HG03175 (cell line): ENCODE measurements at regions not wholly inside any gene's neighbourhood (a gene's known extent, or its start where the extent isn't known, plus 50 kb on each side); places are given as distances from the start of the nearest gene placed in this dataset.

Experiments used
- ATAC-seq: cut with Tn5 transposase; IDR thresholded peaks from one replicate; pipeline ENCODE4 v1.9.1; 2021; ENCODE audit warnings: mild to moderate bottlenecking, moderate library complexity; ENCODE audit not compliant: unreplicated experiment

DNA sequence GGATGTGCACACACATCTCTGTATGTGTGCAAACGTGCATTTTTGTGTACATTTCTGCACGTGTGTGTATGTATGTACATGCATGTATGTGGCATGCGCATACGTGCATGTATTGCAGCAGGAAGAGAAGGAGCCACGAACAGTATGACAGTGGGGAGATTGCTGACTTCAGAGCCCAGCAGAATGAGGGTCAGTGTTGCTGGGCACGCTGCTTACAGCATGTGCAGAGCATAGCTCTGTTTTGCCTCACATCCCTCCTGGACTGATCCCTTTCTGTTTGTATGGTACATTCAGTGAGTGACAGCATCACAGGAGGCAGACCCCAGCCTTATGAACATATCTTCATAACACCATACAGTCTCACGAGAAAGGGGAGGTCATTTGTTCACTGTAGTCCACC is 934.0 kb upstream of the EEF2KMT start:
- no peak for ATAC-seq

DNA sequence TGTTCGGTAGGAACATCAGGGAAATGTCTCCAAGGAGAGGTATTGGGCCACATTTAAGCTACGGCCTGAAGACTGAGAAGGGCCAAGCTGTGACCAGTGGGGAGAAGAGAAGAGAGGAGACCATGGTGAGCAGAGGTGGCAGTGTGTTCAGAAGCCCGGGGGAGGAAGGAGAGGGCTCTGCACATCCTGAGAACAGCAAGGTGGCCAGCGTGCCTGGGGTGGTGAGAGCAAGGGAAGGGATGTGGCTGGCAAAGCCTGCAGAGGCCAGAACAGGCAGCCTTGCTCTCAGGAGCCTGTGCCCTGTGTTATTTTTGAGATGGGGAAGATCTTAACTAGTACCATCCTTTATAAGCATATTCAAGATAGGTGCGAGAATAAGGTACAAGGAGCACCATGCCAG is 933.5 kb upstream of the EEF2KMT start:
- ATAC-seq: no peak

GRCh38 chr16:6027733-6028132 is 930.1 kb upstream of the EEF2KMT start:
- ATAC-seq: no peak

DNA sequence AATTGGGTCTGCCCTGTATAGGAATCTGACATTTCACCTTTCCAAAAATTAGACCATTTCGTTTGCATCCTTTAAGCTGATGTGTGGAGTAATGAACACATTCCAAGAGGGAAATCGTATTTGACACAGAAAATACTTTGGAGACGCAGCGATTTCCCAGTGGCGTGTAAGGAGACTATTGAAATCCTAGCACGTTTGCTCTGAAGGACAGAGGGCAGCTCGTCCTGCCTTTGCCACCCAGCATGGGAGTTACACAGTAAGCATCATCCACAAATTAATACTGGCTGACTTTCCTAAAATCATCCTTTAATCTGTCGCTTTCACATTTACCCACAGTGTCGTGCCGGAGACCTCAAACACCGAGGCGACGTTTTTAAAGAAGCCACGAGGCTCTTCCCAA is 925.9 kb upstream of the EEF2KMT start:
- no peak for ATAC-seq

GRCh38 chr16:6021276-6021943 is 923.8 kb upstream of the EEF2KMT start:
- ATAC-seq: no peak

DNA sequence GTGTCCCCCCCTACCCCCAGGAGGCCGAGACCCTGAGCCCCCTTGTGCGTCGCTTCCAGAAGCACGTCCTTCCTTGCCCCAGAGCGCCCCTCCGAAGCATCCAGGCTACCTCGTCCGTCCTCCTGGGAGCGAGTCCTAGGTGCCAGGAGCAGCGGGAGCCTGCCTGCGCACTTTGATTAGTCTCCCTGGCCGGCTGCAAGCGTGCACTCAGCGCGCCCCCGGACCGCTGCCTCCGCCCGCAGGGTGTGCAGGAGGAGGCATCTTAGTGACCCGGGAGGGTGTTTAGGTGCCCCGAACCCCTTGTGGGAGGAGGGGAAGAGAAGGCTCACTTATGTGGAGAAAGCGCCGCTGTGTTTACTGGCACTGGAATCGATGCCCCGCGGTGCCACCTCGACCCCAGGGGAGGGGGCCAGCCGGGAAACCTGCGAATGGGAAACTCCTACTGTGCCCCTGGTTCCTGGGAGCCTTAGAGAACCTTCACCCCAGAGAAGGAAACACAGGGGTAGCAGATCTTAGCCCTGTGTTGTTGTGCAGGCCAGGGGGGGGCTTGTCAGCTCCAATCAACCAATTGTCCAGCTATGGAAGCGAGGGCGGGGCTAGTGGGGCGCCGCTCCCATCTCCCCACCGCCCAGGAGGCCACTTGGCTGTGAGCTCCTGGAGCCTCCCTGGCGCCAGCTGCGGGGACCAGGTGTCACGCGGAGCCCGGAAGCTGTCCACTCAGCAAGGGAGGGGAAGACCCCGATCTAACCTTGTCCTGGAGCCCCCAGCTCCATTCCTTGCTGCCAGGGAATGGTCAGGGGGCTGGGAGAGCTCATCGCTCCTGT is 922.8 kb upstream of the EEF2KMT start:
- no peak for ATAC-seq

GRCh38 chr16:6019490-6019991 is 921.9 kb upstream of the EEF2KMT start:
- no peak for ATAC-seq

- ATAC-seq: no peak
Measured at GRCh38 chr16:6018848-6019489, 921.4 kb upstream of the EEF2KMT start.

DNA sequence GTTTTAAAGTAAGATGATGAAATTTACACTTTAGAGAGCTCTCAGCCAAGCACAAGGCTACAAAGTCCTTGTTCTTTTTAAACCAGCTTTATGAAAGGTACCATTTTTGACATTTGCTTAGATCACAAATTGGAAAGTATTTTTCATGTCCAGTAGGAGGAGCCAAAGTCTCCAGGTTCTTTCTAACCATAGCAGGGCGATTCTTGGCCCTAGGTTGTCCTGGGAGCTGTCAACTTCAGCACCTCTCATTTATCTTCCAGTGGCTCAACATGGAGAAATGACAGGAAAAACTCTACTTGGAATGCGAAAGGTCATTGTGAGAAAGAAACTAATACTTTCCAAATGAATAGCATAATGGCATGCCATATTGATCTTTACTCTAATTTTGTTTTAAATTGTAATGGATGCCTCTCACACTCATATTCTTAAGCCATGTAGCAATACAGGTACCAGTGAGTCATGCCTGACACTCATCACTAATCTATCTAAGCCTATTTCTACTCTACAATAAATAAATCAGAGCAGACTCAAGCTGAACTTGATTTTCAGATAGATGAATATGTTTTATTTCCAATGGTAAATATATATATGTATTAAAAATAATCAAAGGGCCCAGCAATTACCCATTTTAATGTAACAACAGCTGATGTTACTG is 919.1 kb upstream of the EEF2KMT start:
- ATAC-seq: no peak

GRCh38 chr16:6012716-6013115 is 915.1 kb upstream of the EEF2KMT start:
- ATAC-seq: no peak

DNA sequence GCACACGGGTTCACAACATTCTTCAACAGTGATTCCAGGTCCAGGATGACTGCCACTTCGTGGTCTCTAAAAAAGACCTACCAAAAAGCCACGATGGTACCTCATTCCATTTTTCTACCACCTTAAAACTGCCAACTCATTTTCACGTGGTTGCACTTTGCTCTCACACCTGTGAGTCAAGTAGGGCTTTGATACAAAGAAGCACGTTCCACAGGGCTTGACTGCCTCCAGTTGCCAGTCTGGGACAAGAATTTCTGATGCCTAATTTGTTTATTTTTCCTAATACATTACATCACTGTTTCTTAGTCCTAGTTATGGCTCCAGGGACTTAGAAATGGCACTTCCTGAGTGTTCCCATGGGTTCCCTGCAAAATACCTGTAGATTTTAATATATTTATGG is 911.6 kb upstream of the EEF2KMT start:
- no peak for ATAC-seq

GRCh38 chr16:6008670-6009069 is 911.1 kb upstream of the EEF2KMT start:
- no peak for ATAC-seq

- ATAC-seq: no peak
Measured at GRCh38 chr16:5993356-5993755, 895.8 kb upstream of the EEF2KMT start.

DNA sequence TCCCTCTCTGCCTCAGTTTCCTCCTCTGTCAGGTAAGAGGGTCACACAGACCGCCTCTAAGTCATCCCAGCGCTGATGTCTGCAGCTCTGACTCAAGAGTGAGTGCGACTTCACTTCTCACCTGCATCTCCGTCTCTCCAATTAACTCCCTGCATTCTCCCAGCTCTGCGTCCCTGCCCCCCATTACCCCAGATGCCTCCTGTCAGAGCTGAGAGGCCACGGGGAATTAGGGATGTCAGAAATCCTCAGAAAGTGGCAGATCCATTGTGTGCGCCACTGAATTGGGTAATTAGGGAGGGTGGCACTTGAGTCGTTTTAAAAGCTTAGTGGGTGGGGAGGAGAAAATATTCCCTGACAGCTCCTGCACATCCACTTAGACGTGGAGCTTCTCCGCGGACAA is 885.4 kb upstream of the EEF2KMT start:
- no peak for ATAC-seq

DNA sequence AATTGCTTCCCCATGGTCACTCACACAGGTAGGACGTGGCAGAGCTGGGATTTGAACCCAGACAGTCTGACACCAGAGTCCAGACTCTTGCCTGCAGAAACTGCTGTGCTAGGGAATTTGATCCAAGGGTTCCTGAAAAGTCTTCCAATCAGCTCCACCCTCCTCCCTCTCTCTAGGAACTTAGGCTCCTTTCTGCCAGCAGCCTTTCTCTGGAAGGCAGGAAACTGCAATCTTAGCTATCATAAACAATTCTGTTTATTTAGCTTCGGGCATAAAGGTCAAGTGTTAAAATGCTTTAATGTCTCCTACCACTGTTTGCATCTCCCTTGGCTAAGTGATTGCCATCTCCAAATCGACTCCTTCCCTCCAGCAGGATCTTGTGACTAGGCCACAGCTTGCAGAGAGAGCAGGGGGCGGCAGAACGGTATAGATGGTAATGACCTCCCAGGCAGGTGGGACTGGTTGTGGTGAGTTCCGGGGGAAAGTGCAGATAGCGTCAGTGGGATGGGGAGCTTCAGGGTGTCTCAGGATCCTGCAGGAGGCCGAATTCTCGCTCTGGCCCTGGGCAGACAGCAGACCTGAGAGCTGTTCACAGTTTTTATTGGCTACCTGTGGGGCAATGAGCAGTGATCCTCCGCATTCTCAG is 882.4 kb upstream of the EEF2KMT start:
- no peak for ATAC-seq

GRCh38 chr16:5977329-5977728 is 879.7 kb upstream of the EEF2KMT start:
- ATAC-seq: no peak

- ATAC-seq: no peak
Measured at GRCh38 chr16:5972747-5973146, 875.2 kb upstream of the EEF2KMT start.

- no peak for ATAC-seq
Measured at GRCh38 chr16:5971924-5972323, 874.3 kb upstream of the EEF2KMT start.

- ATAC-seq: no peak
Measured at GRCh38 chr16:5971106-5971505, 873.5 kb upstream of the EEF2KMT start.

- ATAC-seq: no peak
Measured at GRCh38 chr16:5966004-5966403, 868.4 kb upstream of the EEF2KMT start.

DNA sequence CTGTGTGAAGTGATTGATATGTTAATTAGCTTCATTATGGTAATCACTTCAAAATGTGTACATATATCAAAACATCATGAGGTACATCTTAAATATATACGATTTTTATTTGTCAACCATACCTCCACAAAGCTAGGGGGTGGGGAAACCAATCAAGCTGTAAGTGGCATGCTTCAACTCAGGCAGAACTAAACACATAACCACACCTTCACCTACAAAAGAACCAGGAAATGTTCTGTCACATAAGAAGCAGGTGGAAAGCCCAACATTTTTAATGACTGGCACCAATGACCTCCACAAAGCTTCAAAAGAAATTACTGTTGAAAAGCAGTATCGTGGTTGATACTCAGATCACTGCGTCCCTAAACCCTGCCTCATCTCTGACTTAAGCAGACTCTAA is 867.7 kb upstream of the EEF2KMT start:
- ATAC-seq: no peak
